Esophagus muscularis mucosa (tissue), 3 donors: ENCODE measurements at regions not wholly inside any gene's neighbourhood (a gene's known extent, or its start where the extent isn't known, plus 50 kb on each side); places are given as distances from the start of the nearest gene placed in this dataset.

Experiments
- CTCF ChIP-seq, 3 experiments: fragments of 200-600 bp in 2 of 3; fragments of 450-650 bp in 1 of 3; sonication (generic) in 2 of 3; IDR thresholded peaks; one replicate each; pipeline ENCODE4 v1.5.1; 2017 to 2019; ENCODE audit warnings: antibody characterized with exemption in 3 of 3, mild to moderate bottlenecking in 2 of 3, moderate library complexity in 1 of 3
- POLR2A ChIP-seq: fragments of 450-650 bp; IDR thresholded peaks from one replicate; pipeline ENCODE4 v1.6.1; 2017; ENCODE audit warnings: antibody characterized with exemption, moderate library complexity, mild to moderate bottlenecking, low read depth

DNA sequence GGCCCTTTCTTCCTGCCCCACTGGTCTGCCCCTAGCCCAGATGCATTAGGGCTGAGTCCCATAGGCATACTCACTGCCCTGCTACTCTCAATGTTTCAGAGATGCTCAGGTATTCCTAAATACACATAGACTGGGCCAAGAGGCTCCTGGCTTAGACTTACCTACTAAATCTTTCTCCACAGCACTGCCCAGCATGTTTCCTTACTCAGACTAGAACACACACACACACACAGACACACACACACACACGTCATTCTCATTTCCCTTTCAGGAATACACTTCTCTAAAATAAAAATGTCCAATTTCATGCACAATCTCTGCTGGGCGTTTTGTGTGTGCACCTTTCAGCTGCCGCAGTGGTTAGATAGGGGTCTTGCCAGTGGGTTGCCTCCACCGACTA is 175.7 kb downstream of the FAM43A start:
- TF ChIP-seq CTCF (IDR thresholded peaks at IDR 0.05) (no peak), POLR2A (no peak)
